Ecto neural progenitor cell (in vitro differentiated cells): ENCODE measurements at regions not wholly inside any gene's neighbourhood (a gene's known extent, or its start where the extent isn't known, plus 50 kb on each side); places are given as distances from the start of the nearest gene placed in this dataset.

Experiments
- DNase-seq: peaks from one replicate; pipeline ENCODE4 v3.0.0-alpha.2; 2018; ENCODE audit warnings: low spot score

DNA sequence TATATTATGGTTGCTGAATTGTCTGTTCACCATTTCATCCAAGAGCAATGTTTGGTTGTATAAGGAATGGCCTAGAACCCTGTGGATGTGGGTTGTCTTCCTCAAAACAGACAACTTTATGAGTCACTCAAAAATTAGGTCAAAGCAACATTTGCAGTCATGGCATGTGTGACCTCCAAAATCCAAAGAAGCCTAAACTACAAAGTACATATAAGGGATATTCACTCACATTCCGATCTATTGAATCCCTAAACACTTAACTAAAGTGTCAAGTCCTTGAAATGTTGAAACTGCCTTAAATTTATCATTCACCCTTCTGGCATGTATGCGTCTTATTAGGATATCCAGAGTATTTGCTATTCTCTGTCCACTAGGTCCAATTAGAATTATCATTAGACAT lies 491.5 kb downstream of the NUF2 start:
- DNase-seq = no peak

DNA sequence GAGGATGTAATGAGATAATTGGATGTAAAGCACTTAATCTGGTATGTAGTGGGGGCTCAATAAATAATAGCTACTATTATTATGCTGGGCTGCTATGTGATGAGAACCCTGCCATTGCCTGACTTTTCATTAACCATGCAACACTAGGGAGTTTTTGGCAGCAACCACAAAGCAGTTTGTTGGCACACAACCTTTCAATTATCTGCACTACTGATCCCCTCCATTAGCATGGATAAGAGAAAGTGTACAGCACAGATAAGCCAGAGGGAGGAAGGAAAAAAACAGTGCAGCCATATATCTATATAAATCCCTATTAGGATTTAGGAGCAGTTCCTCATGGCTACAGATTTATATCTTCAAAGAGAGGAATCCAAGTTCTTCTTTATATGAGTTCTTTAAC lies 498.5 kb downstream of the NUF2 start:
- DNase-seq = no peak

DNA sequence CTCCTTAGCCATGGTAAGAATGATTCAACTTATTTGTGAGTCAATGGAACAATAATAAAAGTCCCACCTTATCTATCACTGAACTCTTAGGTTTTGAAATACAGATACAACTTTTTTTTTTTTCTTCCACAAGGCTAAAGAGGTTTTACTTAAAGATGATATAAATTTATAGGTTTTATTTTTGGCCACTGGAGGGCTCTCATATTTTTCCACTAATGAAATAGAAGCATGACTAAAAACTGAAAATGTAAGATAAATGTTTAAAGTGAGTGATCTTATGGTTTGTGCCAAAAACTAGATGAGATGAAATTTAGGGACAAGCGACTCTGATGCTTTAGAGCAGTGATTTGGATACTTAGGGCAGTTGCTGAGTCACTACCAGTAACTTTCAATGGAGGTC lies 499.0 kb downstream of the NUF2 start:
- no peak for DNase-seq

DNA sequence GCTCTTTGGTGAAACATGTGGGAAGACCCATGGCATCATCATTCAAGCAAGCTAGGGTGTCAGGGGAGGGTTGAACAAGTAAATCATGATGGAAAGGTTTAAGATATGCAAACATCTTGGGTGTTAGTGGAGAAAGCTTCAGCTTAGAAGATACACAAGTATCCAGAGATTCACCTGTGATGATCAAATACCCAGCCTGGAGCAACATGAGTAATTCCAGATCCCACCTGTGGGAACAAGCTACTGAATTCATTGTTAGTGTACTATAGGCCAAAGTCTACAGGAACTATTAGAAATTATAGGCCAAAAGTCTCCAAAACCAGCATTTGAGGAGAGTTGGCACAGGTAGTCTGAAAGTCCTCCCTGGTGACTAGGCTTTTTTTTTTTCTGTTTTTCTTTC lies 499.9 kb downstream of the NUF2 start:
- no peak for DNase-seq

DNA sequence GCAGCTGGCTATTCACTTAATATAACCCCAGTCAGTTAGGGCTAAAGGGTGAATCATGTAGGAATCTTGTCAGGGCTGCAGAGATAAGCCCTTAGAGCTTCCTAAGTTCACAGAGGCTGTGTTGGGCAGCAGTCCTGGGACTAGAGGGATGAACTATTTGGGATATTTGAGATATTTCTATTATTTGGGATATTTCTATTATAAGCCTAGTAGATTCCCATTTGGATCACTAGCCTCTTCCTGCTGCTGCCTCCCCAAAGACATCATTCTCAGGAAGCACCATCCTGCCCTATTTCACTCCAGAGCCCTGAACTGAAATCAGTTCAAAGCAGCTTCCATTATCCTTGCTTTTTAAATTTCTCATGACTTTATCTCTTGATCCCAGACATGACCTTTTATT lies 501.3 kb downstream of the NUF2 start:
- no peak for DNase-seq

DNA sequence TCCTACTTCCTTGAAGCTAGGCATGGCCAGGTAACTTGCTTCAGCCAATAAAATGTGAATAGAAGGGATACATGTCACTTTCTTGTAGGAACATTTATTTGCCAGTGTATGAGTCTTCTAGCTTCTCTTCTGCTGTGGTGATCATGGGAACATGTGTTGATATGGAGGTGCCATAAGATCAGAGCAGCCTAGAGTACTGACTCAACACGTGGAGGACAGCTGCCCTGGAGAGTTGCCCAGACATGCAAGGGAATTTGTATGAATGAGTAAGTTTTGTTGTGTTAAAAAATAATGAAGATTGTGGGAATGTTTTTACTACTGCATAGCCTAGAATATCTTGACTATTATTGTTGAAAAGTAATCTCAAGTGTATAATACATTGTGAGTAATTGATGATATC lies 502.3 kb downstream of the NUF2 start:
- DNase-seq = no peak

DNA sequence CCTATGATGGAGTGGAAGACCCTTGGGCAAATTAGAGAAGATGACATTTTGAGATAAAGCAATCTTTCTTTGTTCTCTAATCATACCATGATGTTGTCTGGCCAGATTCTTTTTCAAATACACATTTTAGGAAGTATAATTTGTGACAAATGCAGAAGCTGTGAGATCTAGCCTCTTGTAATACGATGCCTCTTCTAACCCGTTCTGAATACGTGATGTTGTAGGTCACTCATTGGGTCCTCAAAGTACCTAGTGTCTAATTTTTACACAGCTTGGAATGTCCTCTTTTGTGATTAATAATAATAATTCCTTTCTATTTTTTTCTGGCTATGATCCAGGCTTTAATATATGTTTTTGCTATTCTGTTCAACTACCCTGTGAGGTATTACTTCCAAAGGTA lies 502.7 kb downstream of the NUF2 start:
- DNase-seq = no peak

DNA sequence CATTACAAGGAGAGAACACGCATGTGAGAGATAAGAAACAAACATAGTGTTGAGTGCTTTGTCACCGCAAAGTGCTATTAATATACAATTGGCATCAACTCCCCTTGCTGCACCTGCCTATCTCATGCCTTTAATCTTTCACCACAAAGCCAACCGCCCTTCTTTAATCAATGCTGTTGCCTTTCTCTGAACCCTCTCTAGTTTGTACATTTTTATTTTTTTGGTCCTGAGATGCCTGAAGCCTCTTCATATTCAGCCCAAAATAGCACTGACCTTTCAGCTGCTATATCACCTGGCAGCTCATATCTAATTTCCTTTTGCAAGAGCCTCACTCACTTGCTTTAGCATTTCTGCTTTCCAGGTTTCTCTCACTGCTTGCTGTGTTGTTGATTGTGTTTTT lies 504.7 kb downstream of the NUF2 start:
- no peak for DNase-seq

DNA sequence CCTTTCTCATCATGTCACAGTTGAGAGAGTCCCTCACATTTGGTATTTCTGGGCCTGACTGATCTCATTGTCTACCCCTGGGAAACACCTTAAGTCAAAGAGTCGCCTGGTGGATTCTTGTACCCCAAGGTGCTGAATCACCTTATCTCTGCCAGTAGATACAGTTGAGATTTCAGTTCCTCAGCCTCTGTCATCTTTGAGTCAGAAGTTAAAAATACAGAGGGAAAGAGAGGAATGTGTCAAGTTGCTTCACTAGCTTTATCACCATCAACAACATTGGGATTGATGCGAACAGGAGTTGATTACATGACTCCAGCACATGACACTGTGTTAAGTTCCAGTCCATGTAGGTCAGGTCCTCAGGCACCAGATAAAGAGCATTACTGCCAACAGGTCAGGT lies 513.0 kb downstream of the NUF2 start:
- DNase-seq = no peak

DNA sequence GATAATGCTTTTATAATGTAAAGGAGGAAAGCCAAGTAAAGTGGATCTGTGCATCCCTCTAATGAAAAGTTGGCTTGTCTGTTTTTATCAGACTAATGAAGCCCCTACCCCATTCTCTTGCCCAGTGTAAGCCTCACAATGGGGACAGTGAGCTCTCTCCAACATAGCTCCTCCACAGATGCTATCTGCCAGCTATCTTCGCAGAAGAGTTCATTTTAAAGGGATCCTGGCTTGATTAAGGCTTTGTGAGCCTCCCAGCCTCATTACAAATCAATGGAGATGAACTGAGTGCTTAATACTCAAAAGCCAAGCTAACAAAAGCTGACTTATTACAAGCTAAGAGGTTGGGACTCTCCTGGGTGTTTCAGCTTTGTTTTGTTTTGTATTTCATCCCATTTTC lies 514.7 kb downstream of the NUF2 start:
- DNase-seq = no peak

DNA sequence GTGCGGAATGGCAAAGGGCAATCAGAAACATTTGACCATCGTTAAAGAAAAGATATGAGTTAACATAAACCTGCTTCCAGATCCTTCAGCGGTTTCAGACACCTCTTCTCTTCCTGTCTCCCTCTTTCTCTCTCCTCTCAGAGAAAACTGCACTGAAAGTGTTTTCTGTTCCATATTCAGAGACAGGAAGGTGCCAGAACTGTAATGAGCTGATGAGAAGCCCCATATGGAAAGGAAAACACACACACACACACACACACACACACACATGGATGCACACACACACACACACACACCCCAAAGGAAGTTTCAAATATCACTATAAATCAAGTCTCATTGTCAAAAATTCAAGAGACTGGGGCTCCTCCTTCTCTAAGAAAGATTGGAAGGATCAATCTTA lies 515.5 kb downstream of the NUF2 start:
- no peak for DNase-seq

DNA sequence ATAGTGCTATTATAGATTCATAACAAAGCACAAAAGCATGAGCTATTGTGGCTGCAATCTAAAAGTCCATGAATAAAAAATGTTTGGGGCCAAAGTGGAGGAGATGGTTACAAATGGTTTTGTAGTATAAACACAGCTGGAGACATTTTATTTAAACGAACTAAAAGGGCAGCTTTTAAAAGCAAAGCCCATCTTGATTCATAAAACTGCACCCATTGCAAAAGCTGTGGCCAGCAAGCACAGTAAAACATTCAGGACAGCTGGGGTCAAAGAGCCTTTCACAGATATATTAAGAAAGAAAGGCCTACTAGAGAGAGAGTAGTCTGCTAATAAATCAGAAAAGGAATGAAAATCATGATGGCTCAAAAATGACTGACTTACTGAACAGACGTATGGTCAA lies 520.8 kb downstream of the NUF2 start:
- no peak for DNase-seq

DNA sequence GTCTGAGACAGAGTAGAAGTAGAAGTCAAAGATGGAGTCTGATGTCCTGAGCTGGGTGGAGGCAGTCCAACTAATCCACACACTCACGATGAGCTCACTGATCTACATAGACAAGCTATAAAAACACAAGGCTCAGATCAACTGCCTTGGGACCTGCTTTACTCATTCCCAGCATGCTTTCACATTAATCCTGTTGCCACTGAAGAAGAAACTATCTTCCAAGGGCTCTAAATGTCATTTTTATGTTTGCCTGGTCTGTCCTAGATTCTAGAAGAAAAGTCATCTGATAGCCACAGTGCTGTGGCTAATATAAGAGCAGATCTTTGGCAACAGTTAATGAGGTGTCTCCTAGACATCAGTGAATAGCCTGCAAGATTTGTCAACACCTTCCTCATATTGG lies 522.7 kb downstream of the NUF2 start:
- DNase-seq = no peak

DNA sequence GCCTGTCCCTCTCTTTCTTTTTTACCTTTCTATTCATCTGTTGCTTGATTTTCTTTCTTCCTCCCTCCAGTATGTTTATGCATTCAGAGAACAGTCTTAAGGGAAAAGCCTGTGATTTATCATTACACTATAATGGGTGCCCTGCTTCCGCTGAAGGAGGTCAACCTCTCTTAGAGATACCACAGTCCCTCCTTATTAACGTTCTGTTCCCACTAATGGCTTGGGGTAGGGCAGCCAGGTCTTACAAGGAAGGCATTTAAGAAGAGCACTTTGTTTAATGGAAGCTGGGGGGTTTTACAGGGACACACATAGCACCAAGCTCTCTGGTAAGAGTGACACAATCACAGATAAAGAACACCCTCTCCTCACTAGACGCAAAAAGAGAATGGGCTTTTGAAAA lies 523.5 kb downstream of the NUF2 start:
- no peak for DNase-seq

DNA sequence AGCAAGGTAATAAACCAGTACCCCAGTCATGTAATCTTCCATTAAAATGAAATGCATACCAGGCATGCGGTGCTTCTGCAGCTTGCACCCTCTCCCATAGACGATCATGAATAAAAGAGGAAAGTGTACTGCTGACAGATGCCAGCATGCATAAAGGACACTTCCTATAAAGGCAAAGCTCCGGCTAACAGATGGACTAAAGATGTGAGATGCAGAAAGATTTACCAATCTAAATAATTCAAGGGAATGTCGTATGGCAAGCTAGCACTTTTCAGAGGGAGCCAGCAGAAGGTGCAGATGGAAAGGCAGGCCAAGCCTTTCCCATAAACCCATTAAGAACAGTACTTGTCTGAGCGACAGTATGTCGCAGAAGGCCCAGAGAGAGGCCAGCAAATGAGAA lies 542.0 kb downstream of the NUF2 start:
- DNase-seq = no peak

DNA sequence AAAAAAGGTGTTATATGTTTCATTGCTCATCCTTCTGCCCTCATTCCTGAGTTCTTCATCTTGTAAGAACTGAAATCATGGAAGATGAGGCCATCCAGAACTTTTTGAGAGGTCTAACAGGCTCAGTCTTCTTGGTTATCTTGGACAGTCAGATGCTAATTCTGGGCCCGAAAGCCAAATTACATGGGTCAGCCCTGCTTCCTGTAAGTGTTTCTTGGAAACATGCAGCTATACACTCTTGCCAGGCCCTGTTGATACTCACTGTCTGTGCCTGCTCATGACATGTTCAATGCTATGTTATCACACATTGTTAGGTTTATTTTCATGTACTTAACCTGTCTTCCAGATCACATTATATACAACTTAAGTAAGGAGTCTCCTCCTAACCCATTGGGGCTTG lies 542.5 kb downstream of the NUF2 start:
- DNase-seq = no peak

DNA sequence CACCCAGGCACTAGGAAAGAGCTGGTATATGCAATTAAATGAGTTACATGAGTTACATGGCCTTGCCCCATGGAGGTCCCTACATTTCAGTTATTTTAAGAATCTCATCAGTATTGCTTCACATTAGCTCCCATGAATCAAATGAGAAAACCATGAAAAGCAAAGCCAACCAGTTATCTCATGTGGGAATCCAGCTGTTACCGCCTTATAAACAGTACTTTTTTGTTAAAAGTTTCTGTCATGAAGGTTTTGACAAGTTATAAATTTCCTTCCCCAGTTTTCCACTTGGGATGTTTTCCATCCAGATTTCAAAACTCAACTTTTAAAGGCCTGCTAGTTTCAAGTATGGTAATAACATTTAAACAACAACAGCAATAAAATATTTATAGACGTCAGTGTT lies 544.8 kb downstream of the NUF2 start:
- no peak for DNase-seq

DNA sequence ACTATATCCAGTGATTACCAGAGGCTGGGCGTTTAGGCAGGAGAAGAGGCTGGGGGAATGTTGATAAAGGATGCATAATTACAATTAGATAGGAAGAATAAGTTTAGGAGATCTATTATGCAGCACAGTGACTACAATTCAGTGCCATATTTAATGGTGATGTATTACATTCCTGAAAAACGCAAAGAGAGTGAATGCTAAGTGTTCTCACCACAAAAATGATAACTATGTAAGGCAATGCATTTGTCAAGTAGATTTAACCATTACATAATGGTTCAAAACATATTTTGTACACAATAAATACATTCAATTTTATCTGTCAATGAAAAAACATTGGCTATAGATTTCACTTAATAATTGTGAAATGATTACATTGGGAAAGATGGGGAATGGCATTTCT lies 548.9 kb downstream of the NUF2 start:
- DNase-seq = no peak

DNA sequence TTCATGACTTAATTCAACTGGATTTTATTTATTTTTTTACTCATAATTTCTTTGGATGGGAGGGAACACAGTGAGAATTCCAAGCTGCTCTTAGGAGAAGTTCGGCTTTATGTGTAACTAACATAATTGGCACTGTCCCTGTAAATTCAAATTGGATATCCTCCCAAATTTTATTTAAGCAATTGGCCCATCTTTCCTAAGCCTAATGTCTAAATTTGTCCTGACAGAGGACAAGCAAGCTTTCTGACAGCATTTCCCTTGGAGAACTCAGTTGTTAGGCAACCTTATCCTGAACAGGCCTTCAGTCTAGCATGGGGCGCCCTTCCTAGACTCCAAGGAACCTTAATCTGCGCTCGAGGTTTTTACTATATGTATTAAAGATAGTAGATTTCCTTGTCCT lies 550.3 kb downstream of the NUF2 start:
- no peak for DNase-seq

DNA sequence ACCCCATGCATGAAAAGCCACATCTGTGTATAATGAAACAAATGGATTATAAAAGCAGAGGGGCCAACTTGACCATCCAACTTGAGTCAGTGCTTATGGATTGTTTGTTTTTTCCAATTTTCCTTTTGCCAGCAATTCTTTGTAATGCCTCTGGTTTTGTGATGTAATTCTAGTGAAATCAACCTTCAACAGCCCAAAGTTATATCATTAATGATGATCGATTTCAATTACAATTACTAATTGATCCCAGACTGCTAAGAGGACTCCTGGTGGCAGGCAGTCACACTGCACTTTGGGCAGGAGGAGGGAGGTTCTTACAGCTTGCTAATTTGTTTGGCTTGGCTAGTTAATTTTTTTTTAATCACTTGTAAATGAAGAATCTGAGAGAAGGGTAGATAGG lies 552.3 kb downstream of the NUF2 start:
- no peak for DNase-seq

DNA sequence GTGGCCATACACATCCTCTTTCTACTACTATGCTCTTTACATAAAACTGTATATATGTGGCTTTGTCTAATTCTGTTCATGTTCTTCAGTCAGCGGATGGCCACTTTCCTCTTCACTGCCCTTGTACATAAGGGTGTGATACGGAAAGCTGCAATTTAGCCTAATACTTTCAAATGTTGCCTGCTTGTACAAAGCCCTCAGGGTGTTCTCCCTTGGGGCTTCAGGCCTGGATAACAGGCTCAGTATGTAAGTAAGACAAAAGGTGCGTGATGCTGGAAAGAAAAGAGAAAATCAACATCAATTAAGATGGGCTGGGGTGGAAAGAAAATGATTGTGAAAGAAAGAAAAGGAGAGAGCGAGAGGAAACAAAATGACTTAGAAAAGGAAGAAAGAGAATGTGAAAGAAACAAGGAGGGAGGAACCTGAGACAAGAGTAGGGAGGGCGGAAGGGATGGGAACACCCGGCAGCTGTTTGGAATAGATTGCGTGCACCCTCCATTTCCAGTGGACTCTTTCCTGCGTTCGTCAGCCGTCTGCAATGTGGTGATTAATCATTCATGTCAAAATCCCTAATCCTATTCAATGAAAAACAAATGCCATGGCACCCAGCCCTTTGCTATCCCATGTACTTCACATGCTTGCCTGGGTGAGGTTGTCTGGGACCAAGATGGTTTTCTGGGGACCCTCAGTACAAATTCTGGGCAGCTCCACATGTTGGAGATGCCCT lies 553.6 kb downstream of the NUF2 start:
- DNase-seq = no peak

DNA sequence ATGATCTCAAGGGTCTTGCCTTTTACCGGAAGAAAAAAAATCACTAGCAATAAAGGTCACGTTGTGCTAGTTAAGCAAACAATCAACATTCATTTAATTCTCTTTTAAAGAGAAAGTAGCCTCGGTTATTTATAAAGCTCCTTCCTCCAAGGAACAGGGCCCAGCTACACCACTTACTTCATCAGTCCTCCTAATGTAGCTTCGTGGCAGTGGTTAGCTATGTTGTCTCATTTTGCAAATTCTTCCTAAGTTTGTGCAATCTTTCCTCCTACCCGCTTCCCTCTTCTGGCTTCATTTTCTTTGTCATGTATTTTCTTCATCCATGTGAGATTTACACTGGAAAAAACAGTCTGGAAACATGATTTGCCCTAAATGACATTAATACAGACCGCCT lies 554.2 kb downstream of the NUF2 start:
- DNase-seq = no peak

DNA sequence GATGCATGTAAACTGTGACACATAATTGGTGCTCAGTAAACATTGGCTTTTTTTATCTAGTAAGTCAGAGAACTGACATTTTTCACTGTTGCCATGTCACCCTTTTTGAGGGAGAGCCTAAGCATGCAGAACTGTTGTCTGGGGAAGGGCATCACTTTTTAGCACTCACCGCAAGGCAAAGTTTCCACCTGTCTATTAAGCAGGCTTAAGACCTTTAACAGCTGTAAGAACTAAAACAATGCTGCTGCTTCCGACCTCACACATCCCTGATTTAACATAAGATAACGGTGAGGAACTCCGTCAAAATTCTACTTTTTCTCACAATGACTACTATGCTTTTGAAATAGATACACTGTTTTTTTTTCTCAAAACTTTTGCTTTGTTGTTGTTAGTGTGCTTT lies 554.8 kb downstream of the NUF2 start:
- DNase-seq = no peak

DNA sequence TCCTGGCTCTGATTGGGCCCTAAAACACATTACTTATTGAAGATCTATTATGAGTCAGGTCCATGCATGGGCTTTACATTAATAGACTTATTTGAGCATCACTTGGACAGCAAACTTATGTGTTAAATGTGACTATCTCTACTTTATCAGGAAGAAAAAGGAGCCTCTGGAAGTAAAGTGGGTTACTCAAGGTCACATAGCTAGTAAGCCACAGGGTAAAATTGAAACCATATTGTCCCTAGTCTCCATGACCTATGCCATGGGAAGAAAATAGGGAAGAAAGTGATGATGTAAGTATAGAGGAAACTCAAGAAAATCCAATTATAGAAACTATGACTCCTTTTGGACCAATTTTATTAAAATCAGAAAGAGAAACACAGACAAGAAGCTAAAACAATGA lies 555.3 kb downstream of the NUF2 start:
- no peak for DNase-seq

DNA sequence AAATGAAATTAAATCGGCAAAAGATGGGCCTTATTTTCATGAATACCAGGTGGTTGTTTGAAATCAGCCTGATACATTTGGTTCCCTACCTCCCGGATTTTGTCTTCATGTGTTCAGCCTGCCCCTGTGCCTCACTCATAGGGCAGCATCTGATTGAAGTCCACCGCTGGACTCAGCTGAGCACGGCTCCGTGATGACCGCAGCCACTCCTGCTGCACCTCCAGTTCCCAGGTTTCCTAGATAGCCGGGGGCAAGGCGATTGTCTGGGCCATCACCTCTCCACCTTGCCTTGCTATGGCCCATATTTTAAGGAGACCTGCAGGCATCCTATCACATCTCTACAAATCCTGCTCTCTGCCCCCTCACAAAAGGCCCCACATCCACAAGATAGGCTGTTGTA lies 563.8 kb downstream of the NUF2 start:
- no peak for DNase-seq
